GM12891 (cell line): ENCODE measurements at regions not wholly inside any gene's neighbourhood (a gene's known extent, or its start where the extent isn't known, plus 50 kb on each side); places are given as distances from the start of the nearest gene placed in this dataset.

Experiments used
- PAX5 ChIP-seq: IDR thresholded peaks from 2 replicates; pipeline ENCODE4 v1.6.1; 2011; ENCODE audit warnings: low read length, moderate library complexity, mild to moderate bottlenecking; ENCODE audit not compliant: insufficient read depth, severe bottlenecking
- POLR2A ChIP-seq: IDR thresholded peaks from 2 replicates; pipeline ENCODE4 v1.6.1; 2011; ENCODE audit warnings: low read depth, low read length, control low read depth
- POLR2AphosphoS5 ChIP-seq: IDR thresholded peaks from 2 replicates; pipeline ENCODE4 v1.6.1; 2011; ENCODE audit warnings: low read depth, low read length, control low read depth
- TAF1 ChIP-seq: IDR thresholded peaks from 2 replicates; pipeline ENCODE4 v1.6.1; 2011; ENCODE audit warnings: low read depth, low read length, control low read depth

GRCh38 chr6:14721103-14721758, 524.6 kb upstream of the JARID2 start:
- TF ChIP-seq POLR2A (no peak), TAF1 (no peak), POLR2AphosphoS5 (no peak), PAX5 (no peak)
